LNCaP clone FGC (cell line): ENCODE measurements at regions not wholly inside any gene's neighbourhood (a gene's known extent, or its start where the extent isn't known, plus 50 kb on each side); places are given as distances from the start of the nearest gene placed in this dataset.

Experiments used
- DNase-seq: peaks from one replicate; pipeline ENCODE4 v3.0.0-alpha.2; 2011; ENCODE audit warnings: low read depth
- H3K4me3 ChIP-seq: 2 replicates; pipeline ENCODE4 v1.5.1; 2011; ENCODE audit warnings: mild to moderate bottlenecking, low read depth, low read length, control low read depth
- TF ChIP-seq, protein P1 (sequence below): IDR thresholded peaks from 2 replicates; pipeline ENCODE4 v1.5.1; 2012; ENCODE audit warnings: mild to moderate bottlenecking; ENCODE audit not compliant: control insufficient read depth, insufficient read depth; ENCODE audit errors: extremely low read depth

DNA sequence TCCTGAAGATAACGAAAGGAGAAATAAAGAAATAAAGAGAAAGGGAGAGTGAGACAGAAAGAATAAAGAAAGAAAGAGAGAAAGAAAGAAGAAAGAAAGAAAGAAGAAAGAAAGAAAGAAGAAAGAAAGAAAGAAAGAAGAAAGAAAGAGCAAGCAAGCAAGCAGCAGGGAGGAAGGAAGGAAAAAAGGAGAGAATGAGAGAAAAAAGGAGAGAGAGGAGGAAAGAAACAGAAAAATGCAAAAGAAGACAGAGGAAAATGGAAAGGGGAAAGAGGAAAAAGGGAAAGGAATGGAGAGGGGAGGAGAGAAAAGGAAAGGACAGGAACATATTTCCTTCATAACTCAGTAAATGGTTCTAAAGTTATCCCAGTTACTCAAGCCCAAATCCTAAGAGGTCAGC lies 978.8 kb upstream of the CDH9 start:
- H3K4me3 ChIP-seq, result no peak overlapping the region
- TF ChIP-seq, protein P1, sequence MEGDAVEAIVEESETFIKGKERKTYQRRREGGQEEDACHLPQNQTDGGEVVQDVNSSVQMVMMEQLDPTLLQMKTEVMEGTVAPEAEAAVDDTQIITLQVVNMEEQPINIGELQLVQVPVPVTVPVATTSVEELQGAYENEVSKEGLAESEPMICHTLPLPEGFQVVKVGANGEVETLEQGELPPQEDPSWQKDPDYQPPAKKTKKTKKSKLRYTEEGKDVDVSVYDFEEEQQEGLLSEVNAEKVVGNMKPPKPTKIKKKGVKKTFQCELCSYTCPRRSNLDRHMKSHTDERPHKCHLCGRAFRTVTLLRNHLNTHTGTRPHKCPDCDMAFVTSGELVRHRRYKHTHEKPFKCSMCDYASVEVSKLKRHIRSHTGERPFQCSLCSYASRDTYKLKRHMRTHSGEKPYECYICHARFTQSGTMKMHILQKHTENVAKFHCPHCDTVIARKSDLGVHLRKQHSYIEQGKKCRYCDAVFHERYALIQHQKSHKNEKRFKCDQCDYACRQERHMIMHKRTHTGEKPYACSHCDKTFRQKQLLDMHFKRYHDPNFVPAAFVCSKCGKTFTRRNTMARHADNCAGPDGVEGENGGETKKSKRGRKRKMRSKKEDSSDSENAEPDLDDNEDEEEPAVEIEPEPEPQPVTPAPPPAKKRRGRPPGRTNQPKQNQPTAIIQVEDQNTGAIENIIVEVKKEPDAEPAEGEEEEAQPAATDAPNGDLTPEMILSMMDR, result no peak
- no peak for DNase-seq

DNA sequence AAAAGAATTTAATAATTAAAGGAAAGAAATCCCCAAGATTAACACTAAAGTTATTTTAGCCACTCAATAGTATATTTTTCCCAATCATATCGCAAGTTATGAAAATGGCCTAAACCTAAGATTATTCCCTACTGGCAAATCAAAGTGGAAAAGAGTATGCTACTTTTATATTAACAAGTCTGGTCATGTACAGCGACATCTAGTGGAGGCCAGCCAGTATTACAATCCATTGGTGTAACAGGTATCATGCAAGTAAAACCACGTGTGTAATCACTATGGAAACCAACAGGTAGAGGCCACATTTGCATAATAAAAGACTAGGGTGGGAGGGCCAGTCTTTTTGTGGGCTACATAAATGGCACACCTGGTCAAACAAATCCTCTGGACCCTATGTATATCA lies 976.4 kb upstream of the CDH9 start:
- H3K4me3 ChIP-seq, result no peak overlapping the region
- TF ChIP-seq, protein P1, result peak; percentile 33; the same call in 1 of the 2 replicates
- no peak for DNase-seq

DNA sequence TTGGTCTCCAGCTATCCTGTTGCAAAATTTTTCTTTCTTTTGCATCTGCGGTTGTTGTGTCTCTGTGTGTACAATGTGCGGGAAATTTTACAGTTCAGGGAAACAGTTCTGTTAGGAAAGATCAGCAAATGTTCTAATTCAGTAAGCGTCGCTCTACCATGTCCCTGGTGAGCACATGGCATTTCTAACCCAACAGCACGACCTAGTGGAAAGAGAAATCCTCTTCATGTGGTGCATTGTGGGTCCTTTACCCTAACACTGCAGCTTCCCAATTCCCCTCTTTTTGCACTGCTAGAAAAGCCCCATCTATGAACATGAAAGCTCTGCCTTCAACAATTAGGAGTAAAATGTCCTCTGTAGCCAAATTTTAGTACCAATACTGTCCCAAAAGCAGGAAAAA lies 974.2 kb upstream of the CDH9 start:
- DNase-seq, result no peak
- TF ChIP-seq, protein P1, result 0 out of 2 replicates have a peak, but pooled peaks have one; percentile 7
- H3K4me3 ChIP-seq, result no peak overlapping the region

DNA sequence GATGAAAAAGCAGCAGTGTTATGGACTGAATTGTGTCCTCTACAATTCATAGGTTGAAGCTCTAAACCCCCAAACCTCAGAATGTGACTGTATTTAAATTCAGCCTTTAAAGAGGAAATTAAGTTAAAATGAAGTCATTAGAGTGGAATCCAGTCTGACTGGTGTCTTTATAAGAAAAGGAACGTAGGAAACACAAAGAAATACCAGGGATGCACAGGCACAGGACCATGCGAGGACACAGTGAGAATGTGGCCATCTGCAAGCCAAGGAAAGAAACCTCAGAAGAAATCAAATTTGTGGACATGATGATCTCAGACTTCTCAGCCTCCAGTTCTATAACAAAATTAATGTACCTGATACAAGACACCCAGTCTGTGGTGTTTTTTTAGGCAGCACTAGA lies 971.2 kb upstream of the CDH9 start:
- no peak for DNase-seq
- no peak overlapping the region for H3K4me3 ChIP-seq
- TF ChIP-seq, protein P1, result no peak

DNA sequence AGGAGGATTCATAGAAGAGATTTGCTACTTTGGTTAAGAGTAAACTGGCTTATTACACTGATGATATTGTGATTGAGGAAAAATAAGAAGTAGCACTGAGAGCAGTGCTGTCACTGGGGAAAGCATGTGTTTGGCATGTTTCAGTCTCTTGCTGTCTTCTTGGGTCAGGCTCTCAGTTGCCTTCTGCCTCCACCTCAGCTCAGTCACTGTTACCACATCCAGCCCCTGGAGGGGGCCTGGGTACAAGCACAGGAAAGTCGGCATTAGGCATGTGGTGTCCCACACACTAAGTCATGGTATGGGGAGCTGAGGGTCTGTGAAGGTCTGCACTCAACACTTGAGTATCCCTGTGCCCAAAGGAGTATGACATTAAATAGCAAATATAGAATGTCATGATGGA lies 958.3 kb upstream of the CDH9 start:
- DNase-seq, result no peak
- TF ChIP-seq, protein P1, result no peak
- H3K4me3 ChIP-seq, result no peak overlapping the region

DNA sequence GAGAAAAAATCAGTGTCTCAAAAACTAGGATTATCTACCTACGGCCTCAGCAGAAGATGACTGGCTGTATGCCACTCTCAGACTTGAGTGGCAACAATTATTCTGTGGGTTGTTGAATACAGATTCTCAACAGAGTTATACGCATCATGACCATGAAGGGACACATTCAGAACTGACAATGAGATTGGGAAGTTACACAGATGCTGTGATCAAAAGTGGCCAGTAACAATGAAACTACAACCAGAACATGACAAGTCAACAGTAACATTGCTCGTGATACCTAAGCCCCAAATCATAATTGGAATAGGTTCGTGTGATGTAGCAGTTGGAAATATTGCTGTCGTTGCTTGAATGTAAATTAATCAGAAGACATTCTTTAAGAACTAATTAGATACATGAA lies 957.5 kb upstream of the CDH9 start:
- no peak for DNase-seq
- H3K4me3 ChIP-seq, result no peak overlapping the region
- TF ChIP-seq, protein P1, result no peak

DNA sequence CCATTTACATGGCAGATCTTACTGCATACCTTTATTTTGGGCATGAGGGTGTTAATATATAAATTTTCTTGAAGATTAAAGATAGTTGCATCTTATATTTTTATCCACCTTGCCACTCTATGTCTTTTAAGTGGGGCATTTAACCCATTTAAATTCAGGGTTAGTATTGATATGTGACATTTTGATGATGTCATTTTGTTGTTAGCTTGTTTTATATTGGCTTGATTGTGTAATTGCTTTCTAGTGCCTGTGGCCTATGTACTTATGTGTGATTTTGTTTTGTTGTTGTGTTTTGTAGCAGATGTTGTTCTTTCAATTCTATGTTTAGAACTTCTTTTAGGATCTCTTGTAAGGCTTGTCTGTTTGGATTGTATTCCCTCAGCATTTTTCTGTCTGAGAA lies 939.9 kb upstream of the CDH9 start:
- no peak for DNase-seq
- TF ChIP-seq, protein P1, result no peak
- no peak overlapping the region for H3K4me3 ChIP-seq
